HG03060 (cell line): ENCODE measurements at regions not wholly inside any gene's neighbourhood (a gene's known extent, or its start where the extent isn't known, plus 50 kb on each side); places are given as distances from the start of the nearest gene placed in this dataset.

Experiments
- ATAC-seq: cut with Tn5 transposase; IDR thresholded peaks from one replicate; pipeline ENCODE4 v1.9.1; 2021; ENCODE audit warnings: low read depth, moderate number of reproducible peaks; ENCODE audit not compliant: unreplicated experiment

DNA sequence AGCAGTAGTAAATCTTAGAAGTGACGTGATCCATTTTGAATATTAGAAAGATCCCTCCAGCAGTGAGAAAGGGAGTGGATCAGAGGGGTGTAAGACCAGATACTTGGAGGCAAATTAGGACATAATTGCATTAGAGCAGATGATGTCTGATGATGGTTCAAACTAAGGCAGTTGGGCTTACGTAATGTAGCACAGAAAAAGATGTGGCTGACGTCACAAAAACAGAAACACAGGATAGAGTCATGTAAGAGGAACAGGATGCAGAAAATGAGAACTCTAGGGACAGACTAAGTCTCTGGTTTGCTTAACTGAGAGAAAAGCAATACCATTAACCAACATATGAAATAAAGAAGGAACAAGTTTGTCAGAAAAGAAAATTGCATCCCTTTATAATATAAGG is 392.5 kb upstream of the DACH1 start:
- no peak for ATAC-seq

DNA sequence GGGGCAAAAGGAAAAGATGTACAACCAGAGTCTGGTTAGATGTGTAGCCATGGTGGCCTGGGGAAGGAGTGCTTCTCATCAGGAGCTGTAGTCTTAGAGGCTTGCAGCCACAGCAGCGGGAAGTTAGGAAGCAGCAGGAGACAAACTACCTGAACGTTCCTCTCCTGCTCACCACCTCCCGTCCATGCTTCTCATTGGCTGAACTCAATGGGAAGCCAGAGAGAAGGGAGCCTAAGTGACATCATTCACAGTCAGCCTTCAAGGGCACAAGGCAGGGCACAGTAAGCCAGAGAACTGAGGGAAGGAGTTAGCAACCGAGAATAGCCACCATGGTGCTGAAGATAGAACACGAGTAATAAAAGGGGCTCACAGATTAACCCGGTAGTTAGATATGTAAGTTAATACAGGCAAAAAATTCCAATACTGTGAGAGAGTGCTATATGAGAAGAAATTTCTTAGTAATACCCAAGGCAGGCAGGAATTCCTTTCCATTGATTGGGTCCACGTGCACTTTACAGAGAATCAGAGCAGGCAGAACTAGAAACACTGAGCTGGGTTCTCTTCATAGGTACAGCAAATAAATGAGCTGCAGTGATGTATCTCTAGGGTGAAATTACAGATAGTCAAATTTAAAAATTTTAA is 391.5 kb upstream of the DACH1 start:
- no peak for ATAC-seq

GRCh38 chr13:72255908-72256307 is 388.9 kb upstream of the DACH1 start:
- ATAC-seq: no peak

GRCh38 chr13:72253754-72254153 is 386.8 kb upstream of the DACH1 start:
- no peak for ATAC-seq

GRCh38 chr13:72246396-72246795 is 379.4 kb upstream of the DACH1 start:
- no peak for ATAC-seq

- ATAC-seq: no peak
These were observed 377.8 kb upstream of the DACH1 start for GRCh38 chr13:72244788-72245187.

DNA sequence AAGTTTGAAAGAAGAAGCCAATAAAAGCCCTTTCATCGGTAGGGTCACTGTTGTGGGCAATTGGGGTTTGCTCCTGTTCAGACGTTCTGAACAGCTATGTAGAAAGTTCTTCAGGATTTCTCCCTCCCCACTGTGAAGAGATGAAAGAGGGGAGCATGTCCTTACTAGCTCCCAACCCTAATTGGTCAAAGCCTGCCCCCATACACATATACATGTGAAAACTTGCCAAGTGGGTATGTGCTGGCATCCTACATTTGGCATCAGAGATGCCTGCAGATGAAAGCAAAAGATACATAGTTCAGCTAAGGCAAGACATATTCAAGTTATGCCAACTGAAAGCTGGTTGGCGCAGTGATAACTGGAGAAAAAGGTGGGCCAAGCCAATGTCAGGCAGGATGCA is 363.1 kb upstream of the DACH1 start:
- no peak for ATAC-seq

DNA sequence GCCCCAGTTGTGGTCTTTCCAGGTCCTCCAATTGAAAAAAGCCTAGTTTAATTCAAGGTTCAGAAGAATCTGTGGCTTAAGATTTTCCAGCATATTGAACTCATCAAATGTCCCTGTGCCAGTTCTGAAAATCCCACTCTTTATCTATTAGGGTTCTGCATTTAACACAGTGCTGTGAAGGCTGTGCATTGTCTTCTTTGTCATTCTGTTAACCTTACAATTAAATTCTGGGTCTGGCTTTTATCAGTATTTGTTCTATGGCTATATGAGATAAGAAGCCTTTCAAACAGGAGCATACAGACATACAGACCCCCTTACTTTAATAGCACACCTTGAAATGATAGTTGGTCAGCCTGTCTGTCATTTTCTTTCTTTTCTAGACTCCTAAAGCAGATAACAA is 362.1 kb upstream of the DACH1 start:
- no peak for ATAC-seq

- ATAC-seq: no peak
These were observed 354.4 kb upstream of the DACH1 start for GRCh38 chr13:72221276-72221962.

GRCh38 chr13:72218966-72219365 is 352.0 kb upstream of the DACH1 start:
- ATAC-seq: no peak

GRCh38 chr13:72217142-72217541 is 350.1 kb upstream of the DACH1 start:
- ATAC-seq: no peak

DNA sequence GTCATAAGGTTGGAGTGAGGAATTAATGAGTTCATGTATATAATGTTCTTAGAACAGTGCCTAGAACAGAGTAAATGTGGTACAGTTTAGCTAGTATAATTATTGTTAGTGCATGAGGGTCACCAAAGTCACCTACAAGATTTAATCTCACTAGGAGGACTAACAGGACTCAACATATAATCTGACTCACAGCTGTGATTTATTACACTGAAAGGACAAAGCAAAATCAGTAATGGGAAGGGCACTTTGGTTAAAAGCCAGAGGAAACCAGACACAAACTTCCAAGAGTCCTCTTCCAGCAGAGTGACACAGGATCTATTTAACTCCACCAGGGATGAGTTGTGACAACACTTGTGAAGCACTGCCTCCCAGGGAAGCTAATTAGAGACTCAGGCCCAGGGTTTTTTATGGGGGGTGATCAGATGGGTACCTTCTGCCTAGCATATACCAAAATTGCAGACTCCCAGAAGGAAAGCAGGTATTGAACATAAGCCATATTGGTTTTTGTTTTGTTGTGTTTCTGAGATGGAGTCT is 341.2 kb upstream of the DACH1 start:
- ATAC-seq: no peak

- no peak for ATAC-seq
These were observed 338.8 kb upstream of the DACH1 start for GRCh38 chr13:72205773-72206172.

DNA sequence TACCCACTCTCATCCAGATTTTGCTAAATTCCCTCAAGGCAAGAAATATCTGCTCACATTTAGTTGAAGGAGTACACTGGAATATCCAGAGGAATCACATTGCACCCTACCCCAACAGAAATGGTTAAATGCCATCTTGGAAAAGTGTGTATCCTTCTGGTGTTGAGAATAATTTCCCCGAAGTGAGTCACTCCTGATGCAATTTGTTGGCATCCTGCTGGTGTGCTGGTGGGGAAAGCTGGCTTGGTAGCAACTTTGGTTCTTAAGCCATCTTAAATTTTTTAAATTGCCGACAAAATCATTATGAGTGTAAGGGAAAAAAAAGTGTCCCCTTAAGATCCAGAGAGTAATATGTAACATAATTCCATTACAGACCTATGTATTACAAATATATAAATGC is 337.3 kb upstream of the DACH1 start:
- ATAC-seq: no peak

GRCh38 chr13:72201726-72202125 is 334.7 kb upstream of the DACH1 start:
- ATAC-seq: no peak

DNA sequence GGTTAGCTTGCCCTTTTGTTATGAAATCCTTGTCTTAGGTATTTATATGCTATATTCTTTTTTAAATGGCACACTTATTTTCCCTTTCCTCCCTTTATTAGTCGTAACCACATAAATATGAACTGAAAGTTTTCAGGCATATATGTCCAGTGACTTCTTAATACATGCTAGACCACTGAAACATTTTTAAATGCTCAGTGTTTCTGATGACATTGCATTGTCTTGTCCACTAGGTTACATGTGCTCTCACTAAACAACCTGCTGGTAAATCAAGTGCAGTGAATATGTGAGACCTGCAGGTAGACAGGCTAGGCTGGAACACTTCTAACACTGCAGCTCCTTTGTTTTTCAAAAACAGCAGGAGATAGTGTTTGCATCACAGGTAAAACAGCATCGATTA is 332.6 kb upstream of the DACH1 start:
- ATAC-seq: no peak

DNA sequence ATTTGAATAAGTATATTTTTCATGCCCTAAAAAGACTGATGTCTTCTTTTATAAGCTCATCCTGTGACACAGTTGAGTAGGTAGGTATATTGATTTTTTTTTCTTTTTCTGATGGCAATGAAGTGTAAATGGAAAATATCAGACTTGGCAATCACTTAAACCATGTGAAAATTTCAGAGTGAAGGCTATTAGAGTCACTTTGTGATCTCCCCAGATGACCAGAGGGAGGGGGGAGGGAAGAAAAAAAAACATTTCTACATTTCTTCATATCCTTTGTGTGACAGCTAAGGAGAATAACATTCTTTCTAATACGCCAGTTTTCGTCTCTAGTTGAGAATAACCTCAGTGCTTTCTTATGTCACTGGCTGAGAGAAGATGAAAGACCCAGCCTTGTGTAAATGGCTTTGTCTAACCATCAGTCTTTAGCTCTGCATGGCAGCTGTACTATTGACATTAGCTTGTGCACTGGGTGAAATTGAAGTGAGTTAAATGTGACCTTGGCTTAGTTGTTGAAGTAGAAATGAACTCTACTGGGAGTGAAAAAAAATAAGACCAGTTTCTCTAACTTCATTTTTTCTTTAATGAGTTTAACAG is 332.1 kb upstream of the DACH1 start:
- no peak for ATAC-seq

GRCh38 chr13:72198042-72198441 is 331.0 kb upstream of the DACH1 start:
- no peak for ATAC-seq

- ATAC-seq: no peak
These were observed 328.2 kb upstream of the DACH1 start for GRCh38 chr13:72195044-72195704.

- no peak for ATAC-seq
These were observed 327.5 kb upstream of the DACH1 start for GRCh38 chr13:72194523-72194922.

GRCh38 chr13:72186730-72187422 is 319.9 kb upstream of the DACH1 start:
- no peak for ATAC-seq
